H1 (cell line): ENCODE measurements at regions not wholly inside any gene's neighbourhood (a gene's known extent, or its start where the extent isn't known, plus 50 kb on each side); places are given as distances from the start of the nearest gene placed in this dataset.
A peak's percentile ranks its signal among the peaks of the same experiment; 100 is the strongest.

ENCODE experiments used
- CTCF ChIA-PET: fragments of 300-600 bp; sonication (Branson Sonifier 250); formaldehyde crosslinking; loops from one replicate; lab custom pipeline; 2021; ENCODE audit not compliant: partially characterized antibody; lab: Charles Lee
- POLR2A ChIA-PET: fragments of 300-600 bp; sonication (Branson Sonifier 250); formaldehyde crosslinking; loops from one replicate; lab custom pipeline; 2021; ENCODE audit warnings: inconsistent platforms; ENCODE audit not compliant: partially characterized antibody; lab: Charles Lee
- DNase-seq, 2 experiments: peaks; one replicate each; pipeline versions ENCODE4 v3.0.0 to v3.0.0-alpha.2; 2010 to 2022; ENCODE audit warnings: low spot score in 2 of 2, low read depth in 1 of 2, mixed read lengths in 1 of 2
- FAIRE-seq: peaks from 2 replicates; lab custom pipeline; 2011; peaks lifted over from hg19 to GRCh38; lab: Jason Lieb, UNC
- H2AFZ ChIP-seq: 2 replicates; pipeline ENCODE4 v1.8.1; 2012; ENCODE audit warnings: low read length, inconsistent platforms
- H2AK5ac ChIP-seq: 2 replicates; pipeline ENCODE4 v1.6.1; 2013; ENCODE audit warnings: low read depth, low read length
- H2BK120ac ChIP-seq: replicated peaks from 2 replicates; pipeline ENCODE3; 2013; ENCODE audit warnings: low read depth, low read length, inconsistent platforms
- H2BK12ac ChIP-seq: 2 replicates; pipeline ENCODE4 v1.6.1; 2013; ENCODE audit warnings: low read depth, low read length
- H2BK15ac ChIP-seq: 2 replicates; pipeline ENCODE4 v1.6.1; 2013; ENCODE audit warnings: low read length
- H2BK20ac ChIP-seq: 2 replicates; pipeline ENCODE4 v1.6.1; 2013; ENCODE audit warnings: low read length
- H2BK5ac ChIP-seq: 2 replicates; pipeline ENCODE4 v1.6.1; 2013; ENCODE audit warnings: low read depth, low read length
- H3K14ac ChIP-seq: 2 replicates; pipeline ENCODE4 v1.6.1; 2013; ENCODE audit warnings: inconsistent platforms; ENCODE audit not compliant: insufficient read length
- H3K18ac ChIP-seq: 2 replicates; pipeline ENCODE4 v1.6.1; 2013; ENCODE audit warnings: low read length; ENCODE audit errors: extremely low read depth
- H3K23ac ChIP-seq: 2 replicates; pipeline ENCODE4 v1.6.1; 2013; ENCODE audit warnings: inconsistent platforms; ENCODE audit not compliant: insufficient read length
- H3K23me2 ChIP-seq: 2 replicates; pipeline ENCODE4 v1.6.1; 2013; ENCODE audit warnings: low read depth, low read length
- H3K27ac ChIP-seq: 2 replicates; pipeline ENCODE4 v1.6.1; 2011; ENCODE audit warnings: low read depth, low read length, inconsistent platforms
- H3K27me3 ChIP-seq, 4 experiments: replicated peaks in 1 of 4; 1 replicate in 1 of 4; 2 replicates in 3 of 4; pipeline versions ENCODE4 v1.6.1 to v1.8.1; 2011 to 2013; ENCODE audit warnings: low read length in 3 of 4, mild to moderate bottlenecking in 3 of 4, inconsistent platforms in 2 of 4, mixed read lengths in 2 of 4, moderate library complexity in 1 of 4; ENCODE audit not compliant: control insufficient read depth in 3 of 4, insufficient read depth in 3 of 4; ENCODE audit errors: extremely low read depth in 1 of 4
- H3K36me3 ChIP-seq, 4 experiments: 2 replicates each; pipeline versions ENCODE4 v1.6.1 to v1.8.1; 2011 to 2013; ENCODE audit warnings: mild to moderate bottlenecking in 4 of 4, low read length in 3 of 4, moderate library complexity in 2 of 4, control low read depth in 1 of 4, inconsistent platforms in 1 of 4; ENCODE audit not compliant: insufficient read depth in 4 of 4, control insufficient read depth in 2 of 4
- H3K4ac ChIP-seq: replicated peaks from 2 replicates; pipeline ENCODE3; 2013; ENCODE audit warnings: low read length, low read depth, mixed read lengths, inconsistent platforms; ENCODE audit not compliant: insufficient read length
- H3K4me1 ChIP-seq, 4 experiments: replicated peaks in 1 of 4; 1 replicate in 1 of 4; 2 replicates in 3 of 4; pipeline versions ENCODE4 v1.6.1 to v1.8.1; 2011 to 2013; ENCODE audit warnings: low read length in 3 of 4, inconsistent platforms in 2 of 4, mixed read lengths in 1 of 4; ENCODE audit not compliant: insufficient read depth in 4 of 4, control insufficient read depth in 3 of 4
- H3K4me2 ChIP-seq, 2 experiments: 2 replicates each; pipeline versions ENCODE4 v1.6.1 to v1.8.1; 2011 to 2013; ENCODE audit warnings: low read depth in 2 of 2, low read length in 2 of 2, control low read depth in 1 of 2, inconsistent platforms in 1 of 2, mild to moderate bottlenecking in 1 of 2; ENCODE audit not compliant: insufficient read depth in 1 of 2
- H3K4me3 ChIP-seq, 4 experiments: fragments of 200-600, 300-600 bp in 1 of 4; sonication (generic), shearing (Covaris generic), sonication (Bioruptor Twin) in 1 of 4; 2 replicates each; pipeline versions ENCODE4 v1.5.1 to v1.8.1; 2011 to 2016; ENCODE audit warnings: low read length in 4 of 4, low read depth in 3 of 4, control low read depth in 2 of 4, inconsistent platforms in 2 of 4, mild to moderate bottlenecking in 2 of 4, mixed read lengths in 1 of 4, moderate library complexity in 1 of 4; ENCODE audit not compliant: insufficient read depth in 2 of 4; ENCODE audit errors: extremely low read depth in 1 of 4
- H3K56ac ChIP-seq: replicated peaks from 2 replicates; pipeline ENCODE3; 2013; ENCODE audit warnings: low read depth, mild to moderate bottlenecking, mixed read lengths, low read length, inconsistent platforms; ENCODE audit not compliant: insufficient read length
- H3K79me1 ChIP-seq: 2 replicates; pipeline ENCODE4 v1.6.1; 2013; ENCODE audit warnings: low read depth, low read length, control low read depth
- H3K79me2 ChIP-seq, 2 experiments: 2 replicates each; pipeline versions ENCODE4 v1.6.1 to v1.8.1; 2012 to 2013; ENCODE audit warnings: low read length in 2 of 2, mild to moderate bottlenecking in 2 of 2, inconsistent platforms in 1 of 2; ENCODE audit not compliant: insufficient read depth in 2 of 2, control insufficient read depth in 1 of 2
- H3K9ac ChIP-seq, 4 experiments: replicated peaks in 1 of 4; 1 replicate in 1 of 4; 2 replicates in 3 of 4; pipeline versions ENCODE4 v1.6.1 to v1.8.1; 2011 to 2013; ENCODE audit warnings: low read depth in 3 of 4, low read length in 3 of 4, control low read depth in 2 of 4, mild to moderate bottlenecking in 2 of 4, moderate library complexity in 2 of 4, inconsistent platforms in 1 of 4; ENCODE audit errors: extremely low read depth in 1 of 4
- H3K9me3 ChIP-seq, 2 experiments: 2 replicates each; pipeline versions ENCODE4 v1.6.1 to v1.8.1; 2012 to 2013; ENCODE audit warnings: mild to moderate bottlenecking in 2 of 2, moderate library complexity in 2 of 2, control low read depth in 1 of 2, inconsistent platforms in 1 of 2, low read depth in 1 of 2, low read length in 1 of 2, mixed read lengths in 1 of 2; ENCODE audit not compliant: insufficient read depth in 2 of 2
- H4K20me1 ChIP-seq, 2 experiments: replicated peaks in 1 of 2; 2 replicates each; pipeline versions ENCODE3 to v1.8.1; 2011 to 2013; ENCODE audit warnings: inconsistent platforms in 2 of 2, low read length in 2 of 2, mild to moderate bottlenecking in 1 of 2; ENCODE audit not compliant: insufficient read depth in 2 of 2, control insufficient read depth in 1 of 2
- H4K5ac ChIP-seq: 2 replicates; pipeline ENCODE4 v1.6.1; 2013; ENCODE audit warnings: low read length, low read depth, mixed read lengths, inconsistent platforms; ENCODE audit not compliant: insufficient read length
- H4K8ac ChIP-seq: 2 replicates; pipeline ENCODE4 v1.8.0; 2013; ENCODE audit warnings: mild to moderate bottlenecking, moderate library complexity, low read length, inconsistent platforms; ENCODE audit not compliant: insufficient read depth; ENCODE audit errors: extremely low read depth
- H4K91ac ChIP-seq: replicated peaks from 2 replicates; pipeline ENCODE3; 2013; ENCODE audit warnings: low read length, mixed read lengths, inconsistent platforms; ENCODE audit not compliant: insufficient read length
- CBX8 ChIP-seq: fragments of 300-800, 300-1000 bp; sonication (generic); IDR thresholded peaks from 2 replicates; pipeline ENCODE4 v1.7.1; 2016; ENCODE audit warnings: low read depth, low read length, borderline replicate concordance
- CTBP2 ChIP-seq: IDR thresholded peaks from 2 replicates; pipeline ENCODE4 v1.7.0; 2011; ENCODE audit warnings: borderline replicate concordance, mild to moderate bottlenecking, moderate library complexity, mixed read lengths, low read length; ENCODE audit not compliant: insufficient read depth, insufficient read length
- EZH2 ChIP-seq: fragments of 200-600 bp; sonication (generic); IDR thresholded peaks from 2 replicates; pipeline ENCODE4 v1.7.1; 2012; ENCODE audit warnings: low read depth, mild to moderate bottlenecking, moderate library complexity, low read length, inconsistent platforms; ENCODE audit not compliant: severe bottlenecking
- GABPA ChIP-seq: IDR thresholded peaks from 2 replicates; pipeline ENCODE4 v1.6.1; 2011; ENCODE audit warnings: mild to moderate bottlenecking, low read length, moderate library complexity, borderline replicate concordance; ENCODE audit not compliant: insufficient read depth
- HDAC2 ChIP-seq, 2 experiments: fragments of 300-600 bp in 1 of 2; sonication (generic) in 1 of 2; IDR thresholded peaks; 2 replicates each; pipeline ENCODE4 v1.6.1; 2011 to 2012; ENCODE audit warnings: low read depth in 2 of 2, low read length in 2 of 2, mild to moderate bottlenecking in 2 of 2, moderate library complexity in 2 of 2, borderline replicate concordance in 1 of 2, inconsistent platforms in 1 of 2
- JUND ChIP-seq: IDR thresholded peaks from 2 replicates; pipeline ENCODE4 v1.6.1; 2011; ENCODE audit warnings: mild to moderate bottlenecking, improper control_type of control experiment, low read length
- KDM4A ChIP-seq: IDR thresholded peaks from one replicate; pipeline ENCODE4 v1.7.1; 2012; ENCODE audit warnings: low read depth, mild to moderate bottlenecking, moderate library complexity, low read length, inconsistent platforms; ENCODE audit not compliant: severe bottlenecking
- POLR2A ChIP-seq, 2 experiments: IDR thresholded peaks; 1 replicate in 1 of 2; 2 replicates in 1 of 2; pipeline ENCODE4 v1.6.1; 2011; ENCODE audit warnings: low read depth in 2 of 2, low read length in 2 of 2, mild to moderate bottlenecking in 2 of 2; ENCODE audit errors: control extremely low read depth in 1 of 2
- RAD21 ChIP-seq, 2 experiments: IDR thresholded peaks in 1 of 2; conservative IDR thresholded peaks in 1 of 2; 2 replicates each; pipeline ENCODE4 v1.6.1; 2011; ENCODE audit warnings: low read depth in 2 of 2, low read length in 2 of 2, improper control_type of control experiment in 1 of 2, inconsistent platforms in 1 of 2, mild to moderate bottlenecking in 1 of 2, moderate library complexity in 1 of 2
- SP4 ChIP-seq: IDR thresholded peaks from 2 replicates; pipeline ENCODE4 v1.6.1; 2012; ENCODE audit warnings: low read length, inconsistent platforms
- SRF ChIP-seq: IDR thresholded peaks from 2 replicates; pipeline ENCODE4 v1.6.1; 2011; ENCODE audit warnings: mild to moderate bottlenecking, low read depth, low read length, moderate library complexity
- TAF7 ChIP-seq: optimal IDR thresholded peaks from 2 replicates; pipeline ENCODE3; 2011; ENCODE audit warnings: low read depth, mild to moderate bottlenecking, inconsistent platforms, low read length, moderate library complexity, borderline replicate concordance
- TEAD4 ChIP-seq: IDR thresholded peaks from 2 replicates; pipeline ENCODE4 v1.6.1; 2012; ENCODE audit warnings: low read depth, low read length, inconsistent platforms, mixed read lengths
- YY1 ChIP-seq: IDR thresholded peaks from 2 replicates; pipeline ENCODE4 v1.6.1; 2011; ENCODE audit warnings: low read depth, mild to moderate bottlenecking, low read length
- WGBS, 2 experiments: shearing (Covaris generic) in 1 of 2; methylation state at CpG; one replicate each; pipeline versions ENCODE4 v1.1.6 to v1.1.7; 2013 to 2015; ENCODE audit warnings: low lambda C conversion rate in 2 of 2, mixed read lengths in 2 of 2, inconsistent platforms in 1 of 2, low coverage in 1 of 2, missing lambda C conversion rate in 1 of 2; ENCODE audit not compliant: insufficient replicate concordance in 2 of 2, insufficient coverage in 1 of 2, insufficient read length in 1 of 2; ENCODE audit errors: extremely low coverage in 1 of 2, missing lambda C conversion rate in 1 of 2; 5-methylcytosine and 5-hydroxymethylcytosine counted together

GRCh38 chr4:103998756-103999155, 279.0 kb upstream of the TACR3 start:
- 74% methylated on average over 3 of the region's 3 CpGs; no CpG with 5 or more reads in 1 of the 2 experiments for WGBS, 2 experiments
- no peak overlapping the region for H3K23ac ChIP-seq
- POLR2A ChIA-PET = no interaction called here
- TF ChIP-seq POLR2A (IDR thresholded peaks at IDR 0.05; ENCODE audit: control extremely low read depth in 1 of 2, low read depth in 2 of 2, low read length in 2 of 2) = no peak
- TF ChIP-seq GABPA = no peak
- TF ChIP-seq TEAD4 = no peak
- no peak for TF ChIP-seq TAF7
- no peak for TF ChIP-seq YY1
- no peak for TF ChIP-seq EZH2
- no peak for TF ChIP-seq SP4
- no peak for TF ChIP-seq HDAC2 (IDR thresholded peaks at IDR 0.05; ENCODE audit: borderline replicate concordance in 1 of 2, low read depth in 2 of 2, low read length in 2 of 2)
- TF ChIP-seq SRF = no peak
- no peak for TF ChIP-seq CTBP2
- no peak for TF ChIP-seq CBX8
- no peak for TF ChIP-seq RAD21 (IDR thresholded peaks at IDR 0.05 in 1 of 2, conservative IDR thresholded peaks at IDR 0.05 in 1 of 2; ENCODE audit: low read depth in 2 of 2, low read length in 2 of 2)
- no peak for TF ChIP-seq KDM4A
- TF ChIP-seq JUND = no peak

More at GRCh38 chr4:103998756-103999155, 279.0 kb upstream of the TACR3 start:
- H3K27ac ChIP-seq = no peak overlapping the region
- no peak overlapping the region for H3K9ac ChIP-seq
- H3K79me2 ChIP-seq = no peaks in the 10 kb centered on the region
- H3K18ac ChIP-seq = no peak overlapping the region
- H3K79me1 ChIP-seq = no peaks in the 10 kb centered on the region
- FAIRE-seq (no peak), DNase-seq (no peak)
- H2BK12ac ChIP-seq = no peak overlapping the region
- H2BK120ac ChIP-seq = peak overlapping the region; percentile 38
- no peak overlapping the region for H3K4me2 ChIP-seq
- peaks cover 9% of the 10 kb centered on the region in 2 experiments; a peak in 2 of 4 replicates for H3K9me3 ChIP-seq
- H4K91ac ChIP-seq = no peak overlapping the region
- no peak overlapping the region for H2BK15ac ChIP-seq
- no peak overlapping the region for H3K56ac ChIP-seq
- no peak overlapping the region for H2BK5ac ChIP-seq
- no peaks in the 10 kb centered on the region for H3K36me3 ChIP-seq
- no peaks in the 10 kb centered on the region for H3K27me3 ChIP-seq
- no peak overlapping the region for H2BK20ac ChIP-seq
- H4K8ac ChIP-seq = no peak overlapping the region
- no peak overlapping the region for H2AFZ ChIP-seq
- no peaks in the 10 kb centered on the region for H3K23me2 ChIP-seq
- no peak overlapping the region for H2AK5ac ChIP-seq
- CTCF ChIA-PET = no interaction called here
- peaks cover 0 to 8% (median 3%) of the 10 kb centered on the region in 4 experiments; a peak in 5 of 7 replicates for H3K4me1 ChIP-seq
- no peak overlapping the region for H3K4ac ChIP-seq
- H4K5ac ChIP-seq = no peak overlapping the region
- no peak overlapping the region for H3K14ac ChIP-seq
- no peak overlapping the region for H3K4me3 ChIP-seq
- no peaks in the 10 kb centered on the region for H4K20me1 ChIP-seq
